ENCODE measurements at regions not wholly inside any gene's neighbourhood (a gene's known extent, or its start where the extent isn't known, plus 50 kb on each side); places are given as distances from the start of the nearest gene placed in this dataset.

GRCh38 chr14:101377069-101377468 lies 184.2 kb upstream of the DIO3 start:
- H3K36me3 ChIP-seq (ENCODE audit: insufficient read depth, low read length), result no peaks in the 10 kb centered on the region
- no peaks in the 10 kb centered on the region for H3K9me3 ChIP-seq (ENCODE audit: insufficient read depth, low read length, severe bottlenecking)
- no peak for TF ChIP-seq EZH2 (IDR thresholded peaks at IDR 0.05; ENCODE audit: borderline replicate concordance, low read depth, low read length, severe bottlenecking)
- no peak for TF ChIP-seq CTCF (IDR thresholded peaks at IDR 0.05; ENCODE audit: borderline replicate concordance, extremely low read depth, low read length, poor library complexity, severe bottlenecking)
- H3K4me3 ChIP-seq (ENCODE audit: low read depth in 1 of 2, low read length in 2 of 2), result no peak overlapping the region
- no peak for DNase-seq
- H2AFZ ChIP-seq (ENCODE audit: low read depth, low read length), result no peak overlapping the region
- no peak overlapping the region for H3K27ac ChIP-seq (ENCODE audit: low read length)
- H3K27me3 ChIP-seq (ENCODE audit: insufficient read depth, low read length, poor library complexity), result peaks cover 12% of the 10 kb centered on the region
- no peaks in the 10 kb centered on the region for H4K20me1 ChIP-seq (ENCODE audit: insufficient read depth, low read length)
- no peak overlapping the region for H3K4me2 ChIP-seq (ENCODE audit: insufficient read depth, low read length)
- H3K79me2 ChIP-seq (ENCODE audit: insufficient read depth, low read length), result no peaks in the 10 kb centered on the region
- no peaks in the 10 kb centered on the region for H3K4me1 ChIP-seq (ENCODE audit: insufficient read depth, low read length)
- ATAC-seq (ENCODE audit: insufficient read depth, low read depth), result no peak
- H3K9ac ChIP-seq (ENCODE audit: low read depth, low read length), result no peak overlapping the region

GRCh38 chr14:101379842-101380241 lies 181.5 kb upstream of the DIO3 start:
- H3K4me2 ChIP-seq (ENCODE audit: insufficient read depth, low read length), result no peak overlapping the region
- H3K27me3 ChIP-seq (ENCODE audit: insufficient read depth, low read length, poor library complexity), result peaks cover 8% of the 10 kb centered on the region
- H2AFZ ChIP-seq (ENCODE audit: low read depth, low read length), result no peak overlapping the region
- H3K36me3 ChIP-seq (ENCODE audit: insufficient read depth, low read length), result no peaks in the 10 kb centered on the region
- TF ChIP-seq EZH2 (IDR thresholded peaks at IDR 0.05; ENCODE audit: borderline replicate concordance, low read depth, low read length, severe bottlenecking), result no peak
- no peak for TF ChIP-seq CTCF (IDR thresholded peaks at IDR 0.05; ENCODE audit: borderline replicate concordance, extremely low read depth, low read length, poor library complexity, severe bottlenecking)
- no peaks in the 10 kb centered on the region for H3K4me1 ChIP-seq (ENCODE audit: insufficient read depth, low read length)
- H3K9me3 ChIP-seq (ENCODE audit: insufficient read depth, low read length, severe bottlenecking), result peaks cover 15% of the 10 kb centered on the region
- H3K4me3 ChIP-seq (ENCODE audit: low read depth in 1 of 2, low read length in 2 of 2), result no peak overlapping the region
- H3K79me2 ChIP-seq (ENCODE audit: insufficient read depth, low read length), result no peaks in the 10 kb centered on the region
- DNase-seq, result no peak
- ATAC-seq (ENCODE audit: insufficient read depth, low read depth), result no peak
- no peak overlapping the region for H3K9ac ChIP-seq (ENCODE audit: low read depth, low read length)
- no peaks in the 10 kb centered on the region for H4K20me1 ChIP-seq (ENCODE audit: insufficient read depth, low read length)
- H3K27ac ChIP-seq (ENCODE audit: low read length), result no peak overlapping the region

- Histone ChIP-seq H3K36me3 (ENCODE audit: insufficient read depth, low read length) (no peaks in the 10 kb centered on the region), H3K4me3 (ENCODE audit: low read depth in 1 of 2, low read length in 2 of 2) (no peak overlapping the region), H3K79me2 (ENCODE audit: insufficient read depth, low read length) (no peaks in the 10 kb centered on the region), H3K4me1 (ENCODE audit: insufficient read depth, low read length) (no peaks in the 10 kb centered on the region), H3K27ac (ENCODE audit: low read length) (no peak overlapping the region), H3K27me3 (ENCODE audit: insufficient read depth, low read length, poor library complexity) (peaks cover 8% of the 10 kb centered on the region), H3K9me3 (ENCODE audit: insufficient read depth, low read length, severe bottlenecking) (peaks cover 17% of the 10 kb centered on the region), H3K4me2 (ENCODE audit: insufficient read depth, low read length) (no peak overlapping the region), H3K9ac (ENCODE audit: low read depth, low read length) (no peak overlapping the region), H4K20me1 (ENCODE audit: insufficient read depth, low read length) (no peaks in the 10 kb centered on the region), H2AFZ (ENCODE audit: low read depth, low read length) (no peak overlapping the region)
- DNase-seq, result no peak
- ATAC-seq (ENCODE audit: insufficient read depth, low read depth), result no peak
- TF ChIP-seq CTCF (IDR thresholded peaks at IDR 0.05; ENCODE audit: borderline replicate concordance, extremely low read depth, low read length, poor library complexity, severe bottlenecking), result no peak
- TF ChIP-seq EZH2 (IDR thresholded peaks at IDR 0.05; ENCODE audit: borderline replicate concordance, low read depth, low read length, severe bottlenecking), result no peak
Observed at GRCh38 chr14:101380512-101380911, 180.8 kb upstream of the DIO3 start.

GRCh38 chr14:101380940-101381339 lies 180.4 kb upstream of the DIO3 start:
- H3K9ac ChIP-seq (ENCODE audit: low read depth, low read length), result no peak overlapping the region
- no peaks in the 10 kb centered on the region for H4K20me1 ChIP-seq (ENCODE audit: insufficient read depth, low read length)
- no peaks in the 10 kb centered on the region for H3K79me2 ChIP-seq (ENCODE audit: insufficient read depth, low read length)
- peaks cover 17% of the 10 kb centered on the region for H3K9me3 ChIP-seq (ENCODE audit: insufficient read depth, low read length, severe bottlenecking)
- ATAC-seq (ENCODE audit: insufficient read depth, low read depth) (no peak), DNase-seq (no peak)
- H3K4me1 ChIP-seq (ENCODE audit: insufficient read depth, low read length), result no peaks in the 10 kb centered on the region
- H2AFZ ChIP-seq (ENCODE audit: low read depth, low read length), result no peak overlapping the region
- no peak overlapping the region for H3K27ac ChIP-seq (ENCODE audit: low read length)
- no peaks in the 10 kb centered on the region for H3K36me3 ChIP-seq (ENCODE audit: insufficient read depth, low read length)
- H3K27me3 ChIP-seq (ENCODE audit: insufficient read depth, low read length, poor library complexity), result peaks cover 8% of the 10 kb centered on the region
- no peak overlapping the region for H3K4me3 ChIP-seq (ENCODE audit: low read depth in 1 of 2, low read length in 2 of 2)
- H3K4me2 ChIP-seq (ENCODE audit: insufficient read depth, low read length), result no peak overlapping the region
- no peak for TF ChIP-seq EZH2 (IDR thresholded peaks at IDR 0.05; ENCODE audit: borderline replicate concordance, low read depth, low read length, severe bottlenecking)
- no peak for TF ChIP-seq CTCF (IDR thresholded peaks at IDR 0.05; ENCODE audit: borderline replicate concordance, extremely low read depth, low read length, poor library complexity, severe bottlenecking)
